HG03196 (cell line): ENCODE measurements at regions not wholly inside any gene's neighbourhood (a gene's known extent, or its start where the extent isn't known, plus 50 kb on each side); places are given as distances from the start of the nearest gene placed in this dataset.

Source experiments
- ATAC-seq: cut with Tn5 transposase; IDR thresholded peaks from one replicate; pipeline ENCODE4 v1.9.1; 2021; ENCODE audit not compliant: unreplicated experiment

DNA sequence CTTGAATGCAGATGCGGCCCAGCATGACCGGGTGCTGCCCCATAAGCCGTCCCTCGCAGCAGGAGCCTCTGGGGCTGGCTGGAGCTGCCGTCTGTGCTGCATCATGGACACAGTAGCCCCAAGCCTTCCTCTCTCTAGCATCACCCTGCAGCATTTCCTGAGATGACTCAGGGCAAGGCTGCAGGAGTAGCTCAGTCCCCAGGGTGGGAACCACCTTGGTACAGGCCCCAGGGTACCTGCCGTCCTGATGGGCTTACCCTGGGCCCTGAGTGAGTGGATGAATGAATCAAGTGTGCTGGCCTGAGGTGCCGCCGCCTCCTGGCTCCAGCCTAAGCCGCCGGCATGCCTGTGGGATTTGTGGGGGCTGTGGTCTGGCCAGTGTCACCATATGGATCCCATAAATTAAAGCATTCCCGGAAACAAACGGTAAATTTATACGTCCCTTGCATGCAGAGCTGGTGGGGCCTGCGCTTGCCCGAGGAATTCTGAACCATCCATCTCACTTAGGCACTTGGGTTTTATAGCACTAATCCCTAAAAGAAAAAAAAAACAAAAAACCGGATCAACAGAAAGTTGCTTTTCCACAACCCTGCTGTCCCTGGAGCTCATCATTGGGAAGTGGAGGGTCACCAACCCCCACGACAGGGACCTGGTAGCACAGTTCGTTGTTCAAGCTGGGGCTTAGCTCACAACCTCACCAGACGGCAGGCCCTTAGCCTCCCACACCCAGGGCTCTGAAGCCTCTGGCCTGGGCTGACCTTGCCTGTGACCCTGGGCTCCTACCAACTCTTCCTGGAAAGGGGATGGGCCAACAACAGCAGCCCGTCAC lies 242.6 kb upstream of the CIBAR2 start:
- ATAC-seq: no peak

DNA sequence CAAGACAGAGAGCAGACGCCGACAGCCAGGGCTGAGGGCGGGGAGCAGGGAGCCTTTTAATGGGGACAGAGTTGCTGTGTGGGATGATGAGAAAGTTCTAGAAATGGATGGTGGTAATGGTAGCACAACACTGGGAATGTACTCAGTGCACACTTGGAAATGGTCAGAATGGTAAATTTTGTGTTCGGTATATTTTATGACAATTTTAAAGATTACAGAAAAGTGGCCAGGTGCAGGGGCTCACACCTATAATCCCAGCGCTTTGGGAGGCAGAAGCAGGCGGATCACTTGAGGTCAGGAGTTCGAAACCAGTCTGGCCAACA lies 243.2 kb upstream of the CIBAR2 start:
- ATAC-seq: no peak

DNA sequence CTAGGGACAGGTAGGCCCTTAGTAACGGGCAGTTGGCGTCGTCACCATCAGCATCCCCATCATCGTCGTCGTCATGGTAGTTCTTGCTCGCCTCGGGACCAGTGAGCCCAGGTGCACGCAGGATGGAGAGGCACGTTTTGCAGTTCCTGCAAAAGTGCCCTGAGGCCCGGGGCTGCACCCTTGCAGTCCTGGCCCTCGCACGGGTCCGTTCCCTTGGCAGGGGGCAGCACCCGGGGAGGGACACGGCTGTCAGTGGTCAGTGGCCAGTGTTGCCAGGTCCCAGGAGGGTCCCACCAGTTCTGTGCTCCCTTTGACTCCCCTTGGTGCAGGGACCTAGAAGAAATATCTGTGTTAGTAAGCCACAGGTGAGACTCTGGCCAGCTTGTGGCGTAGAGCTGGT lies 243.9 kb upstream of the CIBAR2 start:
- ATAC-seq: no peak

DNA sequence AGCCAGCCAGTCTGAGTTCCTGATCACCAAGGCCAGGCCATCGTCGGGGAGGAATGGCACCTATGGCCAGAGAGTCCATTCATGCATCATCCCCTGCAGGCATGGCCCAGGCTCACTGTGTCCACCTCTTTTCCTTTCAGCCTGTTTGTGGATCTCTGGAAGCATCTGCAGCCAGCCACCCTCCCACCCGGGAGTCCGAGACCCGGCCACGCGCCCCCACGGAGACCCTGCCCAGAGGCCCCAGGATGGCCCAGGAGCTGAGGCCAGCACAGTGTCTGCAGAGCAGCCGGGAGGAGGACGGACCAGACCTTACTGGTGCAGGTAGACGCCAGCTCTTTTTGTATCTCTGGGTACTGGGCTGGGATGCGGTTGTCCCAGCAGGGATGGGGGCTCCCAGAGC lies 245.1 kb upstream of the CIBAR2 start:
- no peak for ATAC-seq

DNA sequence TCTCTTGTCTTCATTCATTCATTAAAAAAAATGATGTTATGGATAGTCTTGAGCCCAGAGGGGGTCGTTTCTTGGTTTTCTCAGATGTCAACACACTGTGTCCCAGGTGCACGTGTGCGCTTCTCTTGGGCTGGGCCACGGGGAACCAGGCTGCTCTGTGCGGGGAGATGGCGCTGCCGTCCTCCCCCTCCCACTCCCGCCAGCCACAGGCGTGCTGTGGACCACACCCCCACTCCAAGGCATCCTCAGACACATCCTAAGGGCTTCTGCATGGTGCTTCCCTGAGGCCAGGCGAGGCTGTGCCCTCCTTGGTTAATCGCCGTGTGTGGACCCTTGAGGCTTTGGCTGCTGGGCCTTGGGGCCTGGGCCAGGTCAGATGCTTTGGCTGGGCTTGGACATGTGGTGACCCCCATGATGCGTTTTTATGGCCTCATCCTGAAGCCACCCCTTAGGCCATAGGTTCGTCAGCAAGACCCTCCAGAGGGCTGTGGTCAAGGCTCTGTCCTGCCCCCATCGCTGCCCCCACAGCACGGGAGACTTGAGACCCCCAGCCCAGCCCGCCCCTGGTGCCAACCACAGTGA lies 245.7 kb upstream of the CIBAR2 start:
- no peak for ATAC-seq

GRCh38 chr16:85358704-85359146 lies 246.5 kb upstream of the CIBAR2 start:
- ATAC-seq: no peak

DNA sequence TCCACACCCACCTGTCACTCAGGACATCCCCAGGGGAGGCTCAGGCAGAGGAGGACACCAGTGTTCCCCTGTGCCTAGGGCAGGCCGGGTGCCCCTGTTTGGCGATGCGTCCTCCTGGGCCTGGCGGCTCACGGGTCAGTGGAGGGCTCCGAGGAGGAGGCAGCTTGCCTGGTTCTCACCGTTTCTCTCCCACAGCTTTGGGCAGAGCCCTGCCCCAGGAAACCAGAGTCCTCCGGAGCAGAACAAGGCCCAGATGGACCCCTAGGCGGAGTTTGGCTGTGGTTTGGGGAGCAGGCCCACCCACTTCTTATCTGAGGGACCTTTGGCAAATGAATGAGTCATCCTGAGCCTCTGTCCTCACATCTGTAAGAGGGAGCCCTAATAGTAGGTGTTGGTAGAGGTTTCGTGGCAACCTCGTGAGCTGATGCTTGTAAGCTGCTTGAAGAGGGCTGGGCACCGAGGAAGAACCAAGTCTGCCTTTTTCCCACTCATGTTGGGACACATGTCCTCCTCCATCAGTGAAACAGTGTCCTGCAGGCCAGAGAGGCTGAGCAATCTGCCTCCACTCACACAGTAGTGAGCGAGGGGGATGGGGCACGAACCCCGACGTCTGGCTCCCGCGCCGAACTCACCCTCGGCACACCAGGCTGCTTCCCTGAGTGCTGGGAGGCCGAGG lies 247.0 kb upstream of the CIBAR2 start:
- ATAC-seq: no peak

DNA sequence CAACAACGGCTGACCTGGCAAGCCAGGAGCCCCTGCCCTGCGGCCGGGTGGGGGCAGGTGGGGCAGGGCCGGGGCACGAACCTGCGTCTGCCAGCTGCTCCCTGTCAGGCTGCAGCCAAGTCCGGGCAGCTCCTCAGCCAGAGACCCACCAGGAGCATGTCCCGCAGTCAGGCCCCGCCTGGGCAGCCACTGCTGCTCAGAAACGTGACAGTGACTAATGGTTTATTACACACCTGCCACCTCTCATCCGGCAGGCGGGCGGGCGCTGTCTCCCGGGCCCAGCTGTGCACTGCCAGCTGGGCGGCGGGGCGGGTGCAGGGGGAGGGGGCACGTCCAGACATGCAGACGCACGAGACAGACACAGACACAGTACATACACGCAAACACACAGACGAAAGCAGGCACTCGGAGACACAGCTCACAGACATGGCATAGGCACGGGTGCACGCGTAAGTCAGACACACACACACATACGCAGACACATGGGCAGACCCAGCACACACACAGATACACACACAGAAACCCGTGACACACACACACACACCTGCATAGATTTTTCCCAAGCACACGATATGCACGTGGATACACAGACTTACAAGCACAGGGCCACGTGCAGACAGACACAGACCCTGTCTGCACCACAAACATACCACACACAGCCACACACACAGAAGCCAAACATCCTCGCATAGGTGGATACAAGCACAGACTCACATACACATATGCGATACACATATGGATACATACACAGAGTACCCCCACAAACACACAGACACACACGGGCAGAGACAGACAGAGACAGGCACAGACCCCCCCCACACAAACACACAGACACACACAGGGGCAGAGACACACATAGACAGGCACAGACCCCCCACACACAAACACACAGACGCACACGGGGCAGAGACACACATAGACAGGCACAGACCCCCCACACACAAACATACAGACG lies 248.3 kb upstream of the CIBAR2 start:
- no peak for ATAC-seq

DNA sequence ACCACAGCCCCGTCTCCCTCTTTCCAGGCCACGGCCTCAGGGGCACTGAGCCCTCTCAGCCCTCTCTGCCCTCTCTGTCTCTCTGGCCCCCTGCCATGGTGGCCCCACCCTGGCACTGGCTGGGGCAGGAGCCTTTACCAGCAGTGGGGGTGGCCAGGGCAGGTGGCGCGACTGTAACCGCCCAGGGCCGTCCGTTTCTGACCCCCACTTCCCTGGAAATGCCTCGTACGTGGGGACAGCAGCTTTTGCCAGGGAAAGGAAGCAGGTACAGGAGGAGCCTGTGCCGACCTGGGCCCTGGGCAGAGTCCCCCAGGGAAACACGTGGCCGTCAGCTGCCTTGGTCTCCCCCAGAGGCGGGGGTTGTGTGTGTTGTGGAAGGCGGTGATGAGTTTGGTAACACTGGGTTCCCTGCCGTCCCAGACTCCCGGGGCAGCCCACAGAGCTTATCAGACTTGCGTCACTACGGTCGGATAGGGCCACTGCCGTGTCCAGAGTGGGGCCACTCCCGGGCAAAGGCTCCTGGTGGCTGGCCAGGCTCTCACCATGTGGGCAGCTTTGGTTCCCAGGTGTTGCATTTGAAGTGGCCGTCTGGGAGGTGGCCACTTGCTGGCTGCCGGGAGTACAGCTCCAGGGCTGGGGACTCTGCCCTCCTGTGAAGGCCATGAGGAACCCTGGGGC lies 249.3 kb upstream of the CIBAR2 start:
- no peak for ATAC-seq

DNA sequence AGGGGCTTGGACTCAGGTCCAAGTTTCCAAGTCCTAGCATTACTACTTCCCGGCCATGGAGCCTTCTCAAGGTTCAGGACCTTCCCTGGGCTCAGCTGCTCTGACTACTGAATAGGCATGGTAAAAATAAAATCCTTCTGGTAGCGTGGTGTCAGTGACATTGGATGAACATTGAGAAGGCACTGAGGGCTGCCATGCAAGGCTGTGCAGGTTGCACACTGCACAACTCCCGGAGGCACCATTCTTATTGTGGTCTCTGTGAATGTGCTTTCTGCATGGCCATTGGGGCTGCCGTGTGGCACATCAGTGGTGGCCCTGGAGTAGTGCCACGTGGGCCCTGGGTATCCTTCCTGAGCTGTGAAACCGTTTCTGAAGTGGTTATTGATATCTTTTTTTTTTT lies 250.2 kb upstream of the CIBAR2 start:
- no peak for ATAC-seq

GRCh38 chr16:85363427-85363826 lies 249.7 kb upstream of the GSE1 start:
- no peak for ATAC-seq

GRCh38 chr16:85363881-85364280 lies 249.2 kb upstream of the GSE1 start:
- ATAC-seq: no peak

GRCh38 chr16:85364323-85365040 lies 248.6 kb upstream of the GSE1 start:
- no peak for ATAC-seq

DNA sequence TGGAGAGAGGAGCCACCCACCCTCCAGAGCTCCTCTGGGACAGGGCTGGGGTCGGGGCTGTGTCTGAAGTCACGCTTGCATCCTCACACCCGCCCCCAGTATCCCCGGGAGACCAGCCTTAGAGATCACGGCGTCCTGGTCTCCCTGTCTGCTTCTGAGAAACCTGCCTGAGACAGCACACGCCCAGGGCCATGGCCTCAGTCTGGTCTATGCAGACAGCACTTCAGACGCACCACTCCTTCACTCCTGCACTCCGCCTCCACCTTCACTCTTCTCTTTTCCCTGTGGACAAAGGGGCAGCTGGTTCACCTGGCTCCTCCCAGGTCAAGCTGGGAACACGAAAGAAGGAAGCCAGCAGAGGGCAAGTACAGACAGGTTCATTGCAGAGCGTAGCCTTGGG lies 248.0 kb upstream of the GSE1 start:
- ATAC-seq: no peak

DNA sequence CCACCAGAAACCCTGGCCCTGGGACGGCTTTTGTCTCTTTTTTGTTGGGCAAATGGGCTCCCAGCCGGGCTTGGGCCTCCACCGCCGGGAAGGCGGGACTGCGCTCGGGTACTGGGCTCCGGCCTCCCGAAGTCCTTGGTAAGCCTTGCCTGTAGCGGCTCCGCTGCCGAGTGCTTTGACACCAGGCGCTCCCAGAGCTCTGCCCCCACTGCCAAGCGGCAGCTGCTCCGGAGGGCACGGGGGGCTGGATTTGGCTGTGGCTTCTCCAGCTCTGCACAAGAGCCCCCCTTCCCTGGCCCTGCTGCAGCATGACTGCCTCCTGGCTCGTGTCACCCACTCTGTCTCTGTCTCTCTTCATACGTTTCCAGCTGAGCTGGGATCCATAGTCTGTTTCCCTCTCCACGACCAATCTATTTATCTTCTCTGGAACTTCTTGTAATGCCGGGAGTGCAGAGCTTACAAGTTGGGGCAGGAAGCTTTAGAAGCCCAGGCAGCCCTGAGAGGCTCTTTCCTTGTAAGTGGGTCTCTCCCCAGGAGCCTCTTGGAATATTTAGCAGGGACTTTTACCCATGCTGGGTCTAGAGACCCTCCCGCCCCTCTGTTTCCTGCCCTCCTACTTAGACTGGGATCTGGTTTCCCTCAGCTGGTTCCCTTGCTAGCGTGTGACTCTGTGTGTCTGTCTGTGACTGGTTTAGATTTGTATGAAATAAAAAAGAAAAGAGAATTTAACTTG lies 246.9 kb upstream of the GSE1 start:
- no peak for ATAC-seq

DNA sequence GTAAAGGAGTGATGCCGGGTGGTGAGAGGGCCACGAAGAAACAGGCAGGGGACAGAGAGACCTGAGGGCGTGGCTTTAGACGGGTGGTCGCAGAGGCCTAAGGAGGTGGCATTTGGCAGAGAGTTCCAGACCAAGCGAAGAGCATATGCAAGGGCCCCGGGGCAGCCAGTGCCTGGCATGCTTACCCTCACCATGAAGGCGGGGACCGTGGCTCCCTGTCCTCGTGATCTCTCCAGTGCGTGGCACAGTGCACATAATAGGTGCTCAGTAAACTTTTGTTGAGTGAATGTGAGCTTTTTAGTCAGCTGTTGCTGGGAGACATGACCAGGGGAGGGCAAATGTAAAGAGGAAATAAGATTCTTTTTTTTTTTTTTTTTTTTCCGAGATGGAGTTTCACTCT lies 245.6 kb upstream of the GSE1 start:
- ATAC-seq: no peak

DNA sequence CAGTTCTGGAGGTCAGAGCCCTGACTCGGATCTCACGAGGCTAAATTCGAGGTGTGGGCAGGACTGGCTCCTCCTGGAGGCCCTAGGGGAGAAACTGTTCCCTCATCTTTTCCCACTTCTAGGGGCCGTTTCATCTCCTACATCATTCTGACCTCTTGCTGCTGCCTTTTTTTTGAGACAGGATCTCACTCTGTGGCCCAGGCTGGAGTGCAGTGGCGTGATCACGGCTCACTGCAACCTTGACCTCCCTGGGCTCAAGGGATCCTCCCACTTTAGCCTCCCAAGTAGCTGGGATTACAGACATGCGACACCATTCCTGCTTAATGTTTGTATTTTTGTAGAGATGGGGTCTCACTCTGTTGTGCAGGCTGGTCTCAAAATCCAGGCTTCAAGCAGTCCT lies 244.1 kb upstream of the GSE1 start:
- ATAC-seq: no peak

GRCh38 chr16:85369741-85370528 lies 243.2 kb upstream of the GSE1 start:
- no peak for ATAC-seq

DNA sequence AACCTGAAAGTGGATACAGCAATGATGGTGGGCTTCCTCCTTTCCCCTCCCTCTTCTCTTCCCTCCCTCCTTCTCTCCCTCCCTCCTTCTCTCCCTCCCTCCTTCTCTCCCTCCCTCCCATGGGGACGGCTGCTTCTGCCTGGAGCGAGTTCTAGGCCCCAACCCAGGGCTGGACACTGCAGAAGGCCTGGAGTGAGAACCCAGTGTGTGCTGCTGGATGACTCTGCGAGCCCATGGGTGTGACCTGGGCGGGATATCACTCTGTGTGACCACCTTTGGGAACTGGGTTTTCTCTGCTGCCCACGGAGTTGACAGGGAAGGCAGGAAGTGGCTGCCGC lies 242.6 kb upstream of the GSE1 start:
- no peak for ATAC-seq
